ENCODE measurements at regions not wholly inside any gene's neighbourhood (a gene's known extent, or its start where the extent isn't known, plus 50 kb on each side); places are given as distances from the start of the nearest gene placed in this dataset.

- Histone ChIP-seq H3K27ac (no peak overlapping the region), H3K27me3 (replicated peaks) (no peaks in the 10 kb centered on the region), H3K36me3 (replicated peaks) (no peaks in the 10 kb centered on the region), H3K4me3 (ENCODE audit: low read depth, low read length) (no peak overlapping the region)
- in situ Hi-C loops (cut with HindIII; ENCODE audit: low pct_ligation_motif_present, low sequenced_read_pairs), result no loop called here
- TF ChIP-seq CTCF (IDR thresholded peaks at IDR 0.05; ENCODE audit: low read depth, low read length, missing control alignments), result no peak
- DNase-seq, result no peak
Measured at GRCh38 chr2:43039376-43040080, 186.9 kb downstream of the ZFP36L2 start.

- in situ Hi-C loops (cut with HindIII; ENCODE audit: low pct_ligation_motif_present, low sequenced_read_pairs), result no loop called here
- H3K4me3 ChIP-seq (ENCODE audit: low read depth, low read length), result no peak overlapping the region
- no peak for TF ChIP-seq CTCF (IDR thresholded peaks at IDR 0.05; ENCODE audit: low read depth, low read length, missing control alignments)
- H3K36me3 ChIP-seq (replicated peaks), result no peaks in the 10 kb centered on the region
- H3K27ac ChIP-seq, result no peak overlapping the region
- no peak for DNase-seq
- no peaks in the 10 kb centered on the region for H3K27me3 ChIP-seq (replicated peaks)
Measured at GRCh38 chr2:43038696-43039094, 187.7 kb downstream of the ZFP36L2 start.

GRCh38 chr2:43038034-43038695, 188.2 kb downstream of the ZFP36L2 start:
- no peak for DNase-seq
- TF ChIP-seq CTCF (IDR thresholded peaks at IDR 0.05; ENCODE audit: low read depth, low read length, missing control alignments), result no peak
- no peaks in the 10 kb centered on the region for H3K36me3 ChIP-seq (replicated peaks)
- in situ Hi-C loops (cut with HindIII; ENCODE audit: low pct_ligation_motif_present, low sequenced_read_pairs), result no loop called here
- H3K27ac ChIP-seq, result no peak overlapping the region
- H3K4me3 ChIP-seq (ENCODE audit: low read depth, low read length), result no peak overlapping the region
- H3K27me3 ChIP-seq (replicated peaks), result no peaks in the 10 kb centered on the region

GRCh38 chr2:43035922-43036321, 190.5 kb downstream of the ZFP36L2 start:
- no peaks in the 10 kb centered on the region for H3K36me3 ChIP-seq (replicated peaks)
- in situ Hi-C loops (cut with HindIII; ENCODE audit: low pct_ligation_motif_present, low sequenced_read_pairs), result no loop called here
- DNase-seq, result no peak
- no peak overlapping the region for H3K27ac ChIP-seq
- no peaks in the 10 kb centered on the region for H3K27me3 ChIP-seq (replicated peaks)
- no peak overlapping the region for H3K4me3 ChIP-seq (ENCODE audit: low read depth, low read length)
- no peak for TF ChIP-seq CTCF (IDR thresholded peaks at IDR 0.05; ENCODE audit: low read depth, low read length, missing control alignments)

GRCh38 chr2:43034921-43035320, 191.5 kb downstream of the ZFP36L2 start:
- no peak overlapping the region for H3K27ac ChIP-seq
- TF ChIP-seq CTCF (IDR thresholded peaks at IDR 0.05; ENCODE audit: low read depth, low read length, missing control alignments), result no peak
- no peak overlapping the region for H3K4me3 ChIP-seq (ENCODE audit: low read depth, low read length)
- DNase-seq, result no peak
- in situ Hi-C loops (cut with HindIII; ENCODE audit: low pct_ligation_motif_present, low sequenced_read_pairs), result no loop called here
- no peaks in the 10 kb centered on the region for H3K27me3 ChIP-seq (replicated peaks)
- no peaks in the 10 kb centered on the region for H3K36me3 ChIP-seq (replicated peaks)
